Body of pancreas (tissue), 4 donors: ENCODE measurements at regions not wholly inside any gene's neighbourhood (a gene's known extent, or its start where the extent isn't known, plus 50 kb on each side); places are given as distances from the start of the nearest gene placed in this dataset.

Experiments
- ATAC-seq: fragments of 150-250 bp; one replicate; pipeline ENCODE4 v1.9.1; 2016
- DNase-seq, 4 donors: peaks; one replicate each; pipeline ENCODE4 v3.0.0-alpha.2; 2019
- H3K27ac ChIP-seq, 4 donors: fragments of 200-600 bp; sonication (generic); 1 replicate in 3 of 4; 2 replicates in 1 of 4; pipeline versions ENCODE4 v1.5.1 to v1.6.1; 2016 to 2019; ENCODE audit warnings: mild to moderate bottlenecking in 1 of 4, mixed read lengths in 1 of 4, moderate library complexity in 1 of 4
- H3K27me3 ChIP-seq, 2 donors: fragments of 200-600 bp; sonication (generic); one replicate each; pipeline ENCODE4 v1.6.0; 2016; ENCODE audit warnings: mild to moderate bottlenecking in 1 of 2
- H3K36me3 ChIP-seq, 2 donors: fragments of 200-600 bp; sonication (generic); replicated peaks in 1 of 2; 2 replicates each; pipeline ENCODE4 v1.5.1; 2016; ENCODE audit warnings: low read depth in 2 of 2; ENCODE audit not compliant: insufficient read depth in 1 of 2
- H3K4me1 ChIP-seq: fragments of 200-600 bp; sonication (generic); one replicate; pipeline ENCODE4 v1.6.0; 2016
- H3K4me3 ChIP-seq, 2 donors: fragments of 200-600 bp; sonication (generic); 1 replicate in 1 of 2; 2 replicates in 1 of 2; pipeline ENCODE4 v1.5.1; 2016 to 2019
- H3K9me3 ChIP-seq, 3 donors: fragments of 200-600 bp; sonication (generic); 1 replicate in 2 of 3; 2 replicates in 1 of 3; pipeline ENCODE4 v1.5.1; 2016
- CTCF ChIP-seq, 7 experiments: fragments of 450-650 bp in 4 of 7; fragments of 200-600 bp in 3 of 7; sonication (generic) in 3 of 7; IDR thresholded peaks; one replicate each; pipeline ENCODE4 v1.5.1; 2016 to 2019; ENCODE audit warnings: antibody characterized with exemption in 7 of 7
- POLR2A ChIP-seq, 3 donors: fragments of 450-650 bp; IDR thresholded peaks; one replicate each; pipeline ENCODE4 v1.6.1; 2016; ENCODE audit warnings: antibody characterized with exemption in 3 of 3, mild to moderate bottlenecking in 2 of 3
- WGBS, 2 donors: methylation state at CpG; one replicate each; pipeline ENCODE4 v1.1.5; 2017; 5-methylcytosine and 5-hydroxymethylcytosine counted together
- intact Hi-C: fragments of 100-400 bp; cut with DNase I; formaldehyde crosslinking; loops from one replicate; pipeline ENCODE4 v1.15.1; 2023

GRCh38 chr2:53103679-53104078 lies 663.9 kb upstream of the CHAC2 start:
- Histone ChIP-seq H3K36me3 (no peaks in the 10 kb centered on the region), H3K27ac (no peak overlapping the region), H3K4me1 (peaks cover 24% of the 10 kb centered on the region), H3K4me3 (no peak overlapping the region), H3K9me3 (no peaks in the 10 kb centered on the region), H3K27me3 (no peaks in the 10 kb centered on the region)
- DNase-seq (no peak), ATAC-seq (no peak)
- intact Hi-C loops = no loop called here
- TF ChIP-seq POLR2A (IDR thresholded peaks at IDR 0.05) (no peak), CTCF (IDR thresholded peaks at IDR 0.05) (no peak)

DNA sequence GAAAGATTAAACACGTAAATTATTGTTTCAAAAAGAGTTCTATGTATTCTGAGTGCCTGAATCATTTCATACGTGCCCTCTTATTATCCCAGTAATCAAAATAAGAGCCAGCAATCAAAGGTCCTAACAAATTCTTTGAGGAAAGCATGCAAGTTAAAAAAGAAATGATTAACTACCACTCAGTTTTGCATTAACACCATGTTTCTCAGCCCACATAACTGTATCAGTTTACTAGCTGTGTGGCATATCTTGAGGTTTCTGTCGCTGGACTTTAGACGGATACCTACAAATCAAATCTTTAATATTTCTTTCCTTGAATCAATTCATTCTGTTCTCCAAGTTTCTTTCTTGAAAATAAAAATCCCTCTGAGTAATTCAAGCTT lies 668.9 kb upstream of the CHAC2 start:
- no peaks in the 10 kb centered on the region for H3K9me3 ChIP-seq
- no peak for TF ChIP-seq CTCF (IDR thresholded peaks at IDR 0.05)
- no peak for TF ChIP-seq POLR2A (IDR thresholded peaks at IDR 0.05)
- intact Hi-C loops = no loop called here
- H3K4me3 ChIP-seq = no peak overlapping the region
- ATAC-seq = peak; percentile 47
- H3K27ac ChIP-seq = peak overlapping the region in 2 of 4 donors; percentile 20 to 65
- DNase-seq = no peak
- H3K27me3 ChIP-seq = no peaks in the 10 kb centered on the region
- 9 to 23% methylated on average over 4 of the region's 4 CpGs for WGBS, 2 donors
- H3K36me3 ChIP-seq = no peaks in the 10 kb centered on the region
- H3K4me1 ChIP-seq = peaks cover 43% of the 10 kb centered on the region

GRCh38 chr2:53096351-53096750 lies 671.3 kb upstream of the CHAC2 start:
- ATAC-seq = no peak

DNA sequence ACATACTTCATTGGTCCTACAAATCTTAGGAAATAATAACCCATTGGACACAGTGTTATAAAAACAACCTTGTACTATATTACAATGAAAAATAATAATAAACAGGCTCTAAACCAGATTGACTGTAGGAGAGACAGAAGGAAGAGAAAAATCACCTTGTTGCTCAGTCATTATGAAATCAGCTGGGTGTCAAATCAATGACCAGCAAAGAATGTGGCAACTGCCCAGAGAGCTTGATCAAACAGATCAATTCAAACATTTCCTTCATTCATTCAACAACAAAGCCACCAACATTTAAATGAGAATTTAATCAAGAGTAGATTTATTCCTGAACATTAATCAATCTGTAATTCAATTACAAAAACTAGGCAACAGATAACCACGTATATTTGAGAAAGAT lies 671.9 kb upstream of the CHAC2 start:
- 31% methylated on average over 1 of the region's 1 CpG for WGBS, 2 donors
- Histone ChIP-seq H3K27ac (no peak overlapping the region), H3K4me3 (no peak overlapping the region), H3K27me3 (no peaks in the 10 kb centered on the region), H3K4me1 (peaks cover 37% of the 10 kb centered on the region), H3K9me3 (no peaks in the 10 kb centered on the region), H3K36me3 (no peaks in the 10 kb centered on the region)
- TF ChIP-seq CTCF (IDR thresholded peaks at IDR 0.05) (no peak), POLR2A (IDR thresholded peaks at IDR 0.05) (no peak)
- intact Hi-C loops = no loop called here
- peak; percentile 62 for ATAC-seq
- DNase-seq = peak in 3 of 4 donors; percentile 19 to 41 (median 21)

More at GRCh38 chr2:53096351-53096750, 671.3 kb upstream of the CHAC2 start:
- TF ChIP-seq CTCF (IDR thresholded peaks at IDR 0.05) (no peak), POLR2A (IDR thresholded peaks at IDR 0.05) (no peak)
- H3K27ac ChIP-seq = no peak overlapping the region
- no peaks in the 10 kb centered on the region for H3K27me3 ChIP-seq
- no peaks in the 10 kb centered on the region for H3K9me3 ChIP-seq
- no peak for DNase-seq
- WGBS, 2 donors = 61 to 62% methylated on average over 4 of the region's 4 CpGs
- H3K4me1 ChIP-seq = peaks cover 37% of the 10 kb centered on the region
- intact Hi-C loops = no loop called here
- H3K36me3 ChIP-seq = no peaks in the 10 kb centered on the region
- no peak overlapping the region for H3K4me3 ChIP-seq

GRCh38 chr2:53095227-53095626 lies 672.4 kb upstream of the CHAC2 start:
- peaks cover 37% of the 10 kb centered on the region for H3K4me1 ChIP-seq
- intact Hi-C loops = no loop called here
- no peak for DNase-seq
- H3K27me3 ChIP-seq = no peaks in the 10 kb centered on the region
- no peaks in the 10 kb centered on the region for H3K36me3 ChIP-seq
- no peak overlapping the region for H3K27ac ChIP-seq
- ATAC-seq = no peak
- WGBS, 2 donors = 90 to 100% methylated on average over 1 of the region's 1 CpG
- H3K4me3 ChIP-seq = no peak overlapping the region
- TF ChIP-seq POLR2A (IDR thresholded peaks at IDR 0.05) (no peak), CTCF (IDR thresholded peaks at IDR 0.05) (no peak)
- H3K9me3 ChIP-seq = no peaks in the 10 kb centered on the region
